ENCODE measurements at regions not wholly inside any gene's neighbourhood (a gene's known extent, or its start where the extent isn't known, plus 50 kb on each side); places are given as distances from the start of the nearest gene placed in this dataset.

- Histone ChIP-seq H3K36me3 (no peaks in the 10 kb centered on the region), H3K9me3 (no peaks in the 10 kb centered on the region), H3K4me3 (no peak overlapping the region), H3K4me1 (no peaks in the 10 kb centered on the region), H3K27ac (no peak overlapping the region), H3K27me3 (no peaks in the 10 kb centered on the region)
- DNase-seq: no peak
- no peak for TF ChIP-seq CTCF (IDR thresholded peaks at IDR 0.05)
- ATAC-seq: peak; percentile 85
- intact Hi-C loops (cut with DNase I): no loop called here
These were observed 150.5 kb downstream of the LRIG2 start for GRCh38 chr1:113223546-113223945.

GRCh38 chr1:113226148-113226547 lies 153.2 kb downstream of the LRIG2 start:
- H3K27me3 ChIP-seq: no peaks in the 10 kb centered on the region
- DNase-seq (no peak), ATAC-seq (no peak)
- intact Hi-C loops (cut with DNase I): no loop called here
- TF ChIP-seq CTCF (IDR thresholded peaks at IDR 0.05): no peak
- no peaks in the 10 kb centered on the region for H3K36me3 ChIP-seq
- no peak overlapping the region for H3K27ac ChIP-seq
- no peaks in the 10 kb centered on the region for H3K9me3 ChIP-seq
- no peak overlapping the region for H3K4me3 ChIP-seq
- no peaks in the 10 kb centered on the region for H3K4me1 ChIP-seq

GRCh38 chr1:113231866-113232265 lies 158.4 kb upstream of the MAGI3 start:
- ATAC-seq (no peak), DNase-seq (no peak)
- H3K27ac ChIP-seq: no peak overlapping the region
- intact Hi-C loops (cut with DNase I): no loop called here
- H3K27me3 ChIP-seq: no peaks in the 10 kb centered on the region
- H3K4me3 ChIP-seq: no peak overlapping the region
- no peak for TF ChIP-seq CTCF (IDR thresholded peaks at IDR 0.05)
- no peaks in the 10 kb centered on the region for H3K9me3 ChIP-seq
- no peaks in the 10 kb centered on the region for H3K36me3 ChIP-seq
- no peaks in the 10 kb centered on the region for H3K4me1 ChIP-seq

GRCh38 chr1:113233441-113233840 lies 156.9 kb upstream of the MAGI3 start:
- H3K27ac ChIP-seq: no peak overlapping the region
- no peaks in the 10 kb centered on the region for H3K36me3 ChIP-seq
- DNase-seq (no peak), ATAC-seq (no peak)
- H3K27me3 ChIP-seq: no peaks in the 10 kb centered on the region
- H3K9me3 ChIP-seq: no peaks in the 10 kb centered on the region
- no peak for TF ChIP-seq CTCF (IDR thresholded peaks at IDR 0.05)
- H3K4me1 ChIP-seq: no peaks in the 10 kb centered on the region
- intact Hi-C loops (cut with DNase I): no loop called here
- no peak overlapping the region for H3K4me3 ChIP-seq

- Histone ChIP-seq H3K27ac (no peak overlapping the region), H3K27me3 (no peaks in the 10 kb centered on the region), H3K4me1 (no peaks in the 10 kb centered on the region), H3K4me3 (no peak overlapping the region), H3K36me3 (no peaks in the 10 kb centered on the region), H3K9me3 (no peaks in the 10 kb centered on the region)
- ATAC-seq: no peak
- no peak for DNase-seq
- no peak for TF ChIP-seq CTCF (IDR thresholded peaks at IDR 0.05)
- intact Hi-C loops (cut with DNase I): no loop called here
These were observed 149.1 kb upstream of the MAGI3 start for GRCh38 chr1:113241237-113241636.

- DNase-seq (no peak), ATAC-seq (peak; percentile 53)
- no peaks in the 10 kb centered on the region for H3K27me3 ChIP-seq
- no peaks in the 10 kb centered on the region for H3K4me1 ChIP-seq
- H3K9me3 ChIP-seq: no peaks in the 10 kb centered on the region
- H3K36me3 ChIP-seq: no peaks in the 10 kb centered on the region
- TF ChIP-seq CTCF (IDR thresholded peaks at IDR 0.05): no peak
- H3K4me3 ChIP-seq: no peak overlapping the region
- H3K27ac ChIP-seq: no peak overlapping the region
- intact Hi-C loops (cut with DNase I): no loop called here
These were observed 147.8 kb upstream of the MAGI3 start for GRCh38 chr1:113242481-113242880.

All from upper lobe of right lung (tissue), 1 donor.